Stomach (tissue), 8 donors: ENCODE measurements at regions not wholly inside any gene's neighbourhood (a gene's known extent, or its start where the extent isn't known, plus 50 kb on each side); places are given as distances from the start of the nearest gene placed in this dataset.
"Not testable (repeated sequence)": the region's sequence is repeated elsewhere in the genome, so short reads cannot be mapped to it uniquely, and the experiment has no call there.

ENCODE experiments used
- DNase-seq, 2 donors: peaks; one replicate each; pipeline versions ENCODE4 v3.0.0 to v3.0.0-alpha.2; 2013 to 2019
- H3K27ac ChIP-seq, 5 donors: fragments of 200-600 bp in 4 of 5; sonication (generic) in 4 of 5; one replicate each; pipeline ENCODE4 v1.5.1; 2013 to 2019; ENCODE audit warnings: mild to moderate bottlenecking in 1 of 5, moderate library complexity in 1 of 5
- H3K27me3 ChIP-seq, 3 donors: fragments of 200-600 bp; sonication (generic); one replicate each; pipeline ENCODE4 v1.5.1; 2017 to 2019; ENCODE audit warnings: mixed run types in 1 of 3
- H3K36me3 ChIP-seq, 4 donors: fragments of 200-600 bp; sonication (generic); 1 replicate in 3 of 4; 2 replicates in 1 of 4; pipeline ENCODE4 v1.5.1; 2016 to 2019
- H3K4me1 ChIP-seq, 4 donors: fragments of 200-600 bp; sonication (generic); one replicate each; pipeline ENCODE4 v1.5.1; 2016 to 2019
- H3K4me3 ChIP-seq, 4 donors: fragments of 200-600 bp; sonication (generic) in 3 of 4; one replicate each; pipeline ENCODE4 v1.5.1; 2016 to 2019; ENCODE audit warnings: mild to moderate bottlenecking in 1 of 4
- H3K9me3 ChIP-seq, 4 donors: fragments of 200-600 bp; sonication (generic); one replicate each; pipeline ENCODE4 v1.5.1; 2016 to 2019
- EP300 ChIP-seq: sonication (generic); formaldehyde crosslinking; IDR thresholded peaks from one replicate; pipeline ENCODE4 v1.6.1; 2017; ENCODE audit warnings: antibody characterized with exemption
- POLR2A ChIP-seq, 4 donors: fragments of 450-650 bp; IDR thresholded peaks; one replicate each; pipeline ENCODE4 v1.6.1; 2016; ENCODE audit warnings: antibody characterized with exemption in 4 of 4, control low read depth in 2 of 4, mild to moderate bottlenecking in 1 of 4, moderate library complexity in 1 of 4
- POLR2AphosphoS5 ChIP-seq, 3 donors: sonication (generic); formaldehyde crosslinking; IDR thresholded peaks; one replicate each; pipeline ENCODE4 v1.6.1; 2016; ENCODE audit warnings: antibody characterized with exemption in 3 of 3
- WGBS, 5 donors: extraction: QIAGEN DNeasy Blood & Tissue Kit in 3 of 5; methylation state at CpG; one replicate each; pipeline versions ENCODE4 v1.1.5 to v1.1.7; 2013 to 2018; 5-methylcytosine and 5-hydroxymethylcytosine counted together
- intact Hi-C: fragments of 100-400 bp; cut with DNase I; formaldehyde crosslinking; loops from one replicate; pipeline ENCODE4 v1.15.1; 2023; ENCODE audit warnings: low total_unique reads
- TF ChIP-seq, protein P1 (sequence below), 7 experiments: fragments of 450-650 bp in 4 of 7; fragments of 200-600 bp in 3 of 7; sonication (generic) in 3 of 7; IDR thresholded peaks; one replicate each; pipeline ENCODE4 v1.5.1; 2016 to 2019; ENCODE audit warnings: antibody characterized with exemption in 7 of 7, control low read depth in 2 of 7, mild to moderate bottlenecking in 1 of 7
- donor health status: healthy with polysubstance abuse.
- donor health status: Bipolar disorder and iron deficiency.
- donor health status: healthy.

DNA sequence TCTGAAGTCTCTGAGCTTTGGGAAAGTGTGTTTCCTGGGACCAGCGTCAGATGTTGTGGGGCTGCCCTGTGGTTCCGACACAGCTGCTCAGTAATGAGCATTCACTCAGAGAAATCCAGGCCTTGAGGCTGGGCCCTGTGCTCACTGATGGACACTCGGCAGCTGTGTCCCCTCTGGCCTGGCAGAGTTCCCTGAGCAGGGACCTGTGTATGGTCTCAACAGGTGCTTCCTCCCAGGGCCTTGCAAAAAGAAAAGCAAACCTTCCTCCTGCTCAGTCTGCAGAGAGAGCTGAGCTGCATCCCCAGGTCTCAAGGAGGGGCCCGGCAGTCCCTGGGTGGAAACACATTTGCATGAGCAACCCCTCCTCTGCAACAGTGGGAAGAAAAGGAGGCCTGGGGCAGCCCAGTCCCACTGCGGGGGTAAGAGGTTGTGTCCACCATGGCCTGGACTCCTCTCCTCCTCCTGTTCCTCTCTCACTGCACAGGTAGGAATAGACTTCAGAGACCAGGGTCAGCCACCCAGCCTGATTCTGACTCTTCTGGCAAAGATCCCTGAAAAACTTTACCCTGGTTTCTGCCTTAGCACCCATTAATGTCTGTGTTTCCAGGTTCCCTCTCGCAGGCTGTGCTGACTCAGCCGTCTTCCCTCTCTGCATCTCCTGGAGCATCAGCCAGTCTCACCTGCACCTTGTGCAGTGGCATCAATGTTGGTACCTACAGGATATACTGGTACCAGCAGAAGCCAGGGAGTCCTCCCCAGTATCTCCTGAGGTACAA is 131.2 kb downstream of the VPREB1 start:
- Histone ChIP-seq H3K36me3 (no peaks in the 10 kb centered on the region), H3K27me3 (peaks cover 0 to 71% (median 6%) of the 10 kb centered on the region in 3 donors), H3K9me3 (no peaks in the 10 kb centered on the region), H3K4me3 (no peak overlapping the region), H3K27ac (no peak overlapping the region), H3K4me1 (no peaks in the 10 kb centered on the region)
- 48 to 56% (median 55%) methylated on average over 7 of the region's 7 CpGs for WGBS, 5 donors
- intact Hi-C loops: no loop called here
- TF ChIP-seq POLR2A (IDR thresholded peaks at IDR 0.05) (no peak), POLR2AphosphoS5 (IDR thresholded peaks at IDR 0.05) (no peak), EP300 (no peak)
- TF ChIP-seq, protein P1, sequence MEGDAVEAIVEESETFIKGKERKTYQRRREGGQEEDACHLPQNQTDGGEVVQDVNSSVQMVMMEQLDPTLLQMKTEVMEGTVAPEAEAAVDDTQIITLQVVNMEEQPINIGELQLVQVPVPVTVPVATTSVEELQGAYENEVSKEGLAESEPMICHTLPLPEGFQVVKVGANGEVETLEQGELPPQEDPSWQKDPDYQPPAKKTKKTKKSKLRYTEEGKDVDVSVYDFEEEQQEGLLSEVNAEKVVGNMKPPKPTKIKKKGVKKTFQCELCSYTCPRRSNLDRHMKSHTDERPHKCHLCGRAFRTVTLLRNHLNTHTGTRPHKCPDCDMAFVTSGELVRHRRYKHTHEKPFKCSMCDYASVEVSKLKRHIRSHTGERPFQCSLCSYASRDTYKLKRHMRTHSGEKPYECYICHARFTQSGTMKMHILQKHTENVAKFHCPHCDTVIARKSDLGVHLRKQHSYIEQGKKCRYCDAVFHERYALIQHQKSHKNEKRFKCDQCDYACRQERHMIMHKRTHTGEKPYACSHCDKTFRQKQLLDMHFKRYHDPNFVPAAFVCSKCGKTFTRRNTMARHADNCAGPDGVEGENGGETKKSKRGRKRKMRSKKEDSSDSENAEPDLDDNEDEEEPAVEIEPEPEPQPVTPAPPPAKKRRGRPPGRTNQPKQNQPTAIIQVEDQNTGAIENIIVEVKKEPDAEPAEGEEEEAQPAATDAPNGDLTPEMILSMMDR (IDR thresholded peaks at IDR 0.05): no peak
- DNase-seq: peak in 1 of 2 donors; percentile 28

DNA sequence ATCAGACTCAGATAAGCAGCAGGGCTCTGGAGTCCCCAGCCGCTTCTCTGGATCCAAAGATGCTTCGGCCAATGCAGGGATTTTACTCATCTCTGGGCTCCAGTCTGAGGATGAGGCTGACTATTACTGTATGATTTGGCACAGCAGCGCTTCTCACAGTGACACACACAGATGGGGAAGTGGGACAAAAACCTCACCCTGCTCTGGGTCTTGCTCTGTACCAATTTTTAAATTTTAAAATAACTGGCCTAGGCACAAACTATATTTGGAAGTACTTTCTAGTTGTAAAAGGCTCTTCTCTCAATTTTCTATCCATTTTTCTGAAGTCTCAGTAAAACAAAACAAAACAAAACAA is 131.7 kb downstream of the VPREB1 start:
- intact Hi-C loops: no loop called here
- Histone ChIP-seq H3K27me3 (peaks cover 0 to 66% (median 3%) of the 10 kb centered on the region in 3 donors), H3K9me3 (no peaks in the 10 kb centered on the region), H3K4me3 (no peak overlapping the region), H3K27ac (no peak overlapping the region), H3K36me3 (no peaks in the 10 kb centered on the region), H3K4me1 (no peaks in the 10 kb centered on the region)
- DNase-seq: no peak
- WGBS, 5 donors: 66 to 83% (median 79%) methylated on average over 3 of the region's 3 CpGs
- TF ChIP-seq POLR2A (IDR thresholded peaks at IDR 0.05) (no peak), EP300 (no peak), POLR2AphosphoS5 (IDR thresholded peaks at IDR 0.05) (no peak)
- TF ChIP-seq, protein P1 (IDR thresholded peaks at IDR 0.05): no peak

DNA sequence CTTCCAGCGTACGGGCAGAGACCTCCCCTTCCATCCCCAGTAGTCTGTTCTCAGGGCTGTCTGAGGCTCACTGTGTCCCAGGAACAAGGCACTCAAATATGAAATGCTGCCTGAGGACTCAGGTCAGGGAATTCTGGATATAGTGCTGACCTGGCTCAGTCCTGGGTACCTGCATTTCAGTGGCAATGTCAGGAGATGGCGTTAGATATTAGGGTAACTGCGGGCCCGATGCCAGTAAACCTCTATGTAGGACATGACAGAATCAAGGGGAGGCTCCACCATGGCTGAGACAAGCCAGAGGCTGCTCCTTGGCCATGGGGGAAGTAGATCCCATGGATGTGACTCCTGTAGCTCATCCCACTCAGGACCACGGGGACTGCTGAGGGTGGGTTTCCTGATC is 131.7 kb downstream of the ZNF280B start:
- intact Hi-C loops, H3K36me3 ChIP-seq, H3K4me1 ChIP-seq, DNase-seq, H3K27ac ChIP-seq, H3K9me3 ChIP-seq, H3K4me3 ChIP-seq: not testable (repeated sequence)
- 54 to 84% (median 73%) methylated on average over 4 to 6 of the region's 6 CpGs for WGBS, 5 donors
- H3K27me3 ChIP-seq: peaks cover 0 to 60% (median 3%) of the 10 kb centered on the region in 3 donors

DNA sequence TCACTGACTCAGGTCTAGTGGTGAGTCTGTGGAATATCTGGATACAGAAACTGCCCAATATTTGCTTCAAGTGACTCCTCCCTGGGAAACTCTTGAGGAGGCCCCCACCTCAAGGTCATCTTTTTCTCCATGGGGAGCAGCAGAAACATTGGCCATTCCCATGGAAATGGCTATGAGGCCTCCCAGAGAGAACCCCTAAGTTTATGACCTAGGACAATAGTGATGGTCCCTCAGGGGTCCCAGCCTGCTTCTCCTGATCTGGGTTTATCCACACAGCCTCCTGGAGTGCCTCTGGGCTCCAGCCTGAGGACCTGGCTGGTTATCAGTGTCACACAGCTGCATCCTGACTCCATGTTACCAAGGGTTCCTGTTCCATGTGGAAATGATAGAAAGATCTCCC is 131.2 kb downstream of the ZNF280B start:
- intact Hi-C loops: no loop called here

More for the DNA sequence above, 131.2 kb downstream of the ZNF280B start:
- no peaks in the 10 kb centered on the region for H3K36me3 ChIP-seq
- H3K4me3 ChIP-seq: no peak overlapping the region
- DNase-seq: no peak
- no peaks in the 10 kb centered on the region for H3K9me3 ChIP-seq
- TF ChIP-seq EP300: no peak
- TF ChIP-seq POLR2AphosphoS5 (IDR thresholded peaks at IDR 0.05): no peak
- TF ChIP-seq POLR2A (IDR thresholded peaks at IDR 0.05): no peak
- TF ChIP-seq, protein P1 (IDR thresholded peaks at IDR 0.05): no peak
- H3K27me3 ChIP-seq: peaks cover 0 to 56% (median 3%) of the 10 kb centered on the region in 3 donors
- no peaks in the 10 kb centered on the region for H3K4me1 ChIP-seq
- H3K27ac ChIP-seq: no peak overlapping the region
